IMR-90 (cell line): ENCODE measurements at regions not wholly inside any gene's neighbourhood (a gene's known extent, or its start where the extent isn't known, plus 50 kb on each side); places are given as distances from the start of the nearest gene placed in this dataset.

Experiments used
- CEBPB ChIP-seq: IDR thresholded peaks from 2 replicates; pipeline ENCODE4 v1.6.1; 2012; ENCODE audit warnings: low read depth, low read length, improper control_type of control experiment
- CHD1 ChIP-seq: IDR thresholded peaks from 2 replicates; pipeline ENCODE4 v1.6.1; 2012; ENCODE audit warnings: low read depth, low read length, improper control_type of control experiment
- CTCF ChIP-seq: conservative IDR thresholded peaks from 2 replicates; pipeline ENCODE4 v1.5.1; 2012; ENCODE audit warnings: mild to moderate bottlenecking, low read depth, low read length, improper control_type of control experiment
- FOS ChIP-seq: fragments of 150-350 bp; IDR thresholded peaks from 2 replicates; pipeline ENCODE4 v1.6.1; 2016; ENCODE audit warnings: low read depth, low read length
- NFE2L2 ChIP-seq: fragments of 150-350 bp; IDR thresholded peaks from 2 replicates; pipeline ENCODE4 v1.6.1; 2016; ENCODE audit warnings: low read depth, mild to moderate bottlenecking, low read length
- POLR2A ChIP-seq: IDR thresholded peaks from 2 replicates; pipeline ENCODE4 v1.6.1; 2012; ENCODE audit warnings: mild to moderate bottlenecking, low read depth, low read length
- RAD21 ChIP-seq: IDR thresholded peaks from 2 replicates; pipeline ENCODE4 v1.6.1; 2012; ENCODE audit warnings: low read length, improper control_type of control experiment

- TF ChIP-seq FOS = no peak
- TF ChIP-seq CTCF = no peak
- TF ChIP-seq CHD1 = no peak
- TF ChIP-seq NFE2L2 = no peak
- TF ChIP-seq POLR2A = no peak
- TF ChIP-seq CEBPB = no peak
- no peak for TF ChIP-seq RAD21
Observed at GRCh38 chr10:4615042-4615441, 211.0 kb upstream of the AKR1E2 start.
